Pancreas (tissue), 10 donors: ENCODE measurements at regions not wholly inside any gene's neighbourhood (a gene's known extent, or its start where the extent isn't known, plus 50 kb on each side); places are given as distances from the start of the nearest gene placed in this dataset.
"Not testable (repeated sequence)": the region's sequence is repeated elsewhere in the genome, so short reads cannot be mapped to it uniquely, and the experiment has no call there.

Experiments
- ATAC-seq, 4 donors: fragments of 200-7000 bp; cut with Tn5 transposase; one replicate each; pipeline versions ENCODE4 v1.8.0 to v1.9.1; 2020; ENCODE audit warnings: mild to moderate bottlenecking in 4 of 4, moderate library complexity in 4 of 4
- DNase-seq, 6 donors: peaks; one replicate each; pipeline ENCODE4 v3.0.0-alpha.2; 2020
- FAIRE-seq: peaks from 2 replicates; lab custom pipeline; 2012; peaks lifted over from hg19 to GRCh38; lab: Jason Lieb, UNC
- H3K27ac ChIP-seq, 4 donors: fragments of 200-600 bp; sonication (generic); 1 replicate in 3 of 4; 2 replicates in 1 of 4; pipeline versions ENCODE4 v1.5.0 to v1.8.0; 2020
- H3K27me3 ChIP-seq, 4 donors: fragments of 200-600 bp; one replicate each; pipeline ENCODE4 v1.8.0; 2021
- H3K36me3 ChIP-seq, 3 donors: fragments of 200-600 bp; sonication (generic) in 1 of 3; one replicate each; pipeline versions ENCODE4 v1.5.0 to v1.8.0; 2020 to 2021
- H3K4me1 ChIP-seq, 3 donors: fragments of 200-600 bp; one replicate each; pipeline ENCODE4 v1.8.0; 2021
- H3K4me3 ChIP-seq, 4 donors: fragments of 200-600 bp; sonication (generic) in 2 of 4; one replicate each; pipeline versions ENCODE4 v1.5.0 to v1.8.0; 2020 to 2021
- H3K9me3 ChIP-seq, 4 donors: fragments of 200-600 bp; one replicate each; pipeline ENCODE4 v1.8.0; 2021
- WGBS, 2 donors: extraction: QIAGEN DNeasy Blood & Tissue Kit; methylation state at CpG; one replicate each; pipeline ENCODE4 v1.1.7; 2013; 5-methylcytosine and 5-hydroxymethylcytosine counted together
- intact Hi-C, 3 donors: fragments of 100-400 bp; cut with DNase I; formaldehyde crosslinking; loops; one replicate each; pipeline versions ENCODE4 v1.11.1 to v1.14.2; 2022
- TF ChIP-seq, protein P1 (sequence below), 4 donors: fragments of 200-600 bp; sonication (generic) in 3 of 4; IDR thresholded peaks; one replicate each; pipeline versions ENCODE4 v1.5.0 to v1.8.0; 2021; ENCODE audit warnings: antibody characterized with exemption in 4 of 4
- donor health status: healthy with polysubstance abuse.
- donor health status: DM: no; HTN: no; CAD: no; lungs with moderate emphysema.
- donor health status: DM: no; HTN: no; CAD: no.
- donor health status: control.
- donor health status: control.
- donor health status: Bipolar disorder and iron deficiency.
- donor health status: DM: yes; HTN: yes; CAD: no.
- donor health status: DM: no; HTN: no; CAD: no.
- donor health status: DM: no; HTN: no; CAD: no.
- donor health status: DM: yes; HTN: yes; CAD: no.

DNA sequence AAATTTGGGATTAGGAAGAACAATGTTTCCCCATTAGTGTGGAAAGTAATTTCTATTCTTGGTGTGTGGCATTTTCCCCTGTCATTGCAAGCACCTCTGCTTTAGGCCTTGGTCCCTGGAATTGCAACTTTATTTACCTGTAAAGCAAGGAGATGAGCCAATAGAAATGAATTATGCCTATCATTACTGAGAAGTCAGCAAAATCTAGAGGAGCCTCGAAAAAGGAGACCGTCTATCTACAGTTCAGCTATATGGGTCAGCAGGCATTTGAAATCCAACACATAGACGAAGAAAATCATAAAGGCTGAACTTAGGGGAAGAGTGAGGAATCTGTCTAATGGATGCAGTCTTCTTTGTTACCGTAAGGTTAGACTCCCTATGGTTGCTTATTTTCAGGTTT lies 161.1 kb downstream of the CCDC71L start:
- WGBS, 2 donors, result 90 to 92% methylated on average over 4 of the region's 4 CpGs
- Histone ChIP-seq H3K36me3 (no peaks in the 10 kb centered on the region), H3K9me3 (no peaks in the 10 kb centered on the region), H3K27ac (no peak overlapping the region), H3K4me3 (no peak overlapping the region), H3K4me1 (no peaks in the 10 kb centered on the region), H3K27me3 (no peaks in the 10 kb centered on the region)
- FAIRE-seq, result no peak
- TF ChIP-seq, protein P1, sequence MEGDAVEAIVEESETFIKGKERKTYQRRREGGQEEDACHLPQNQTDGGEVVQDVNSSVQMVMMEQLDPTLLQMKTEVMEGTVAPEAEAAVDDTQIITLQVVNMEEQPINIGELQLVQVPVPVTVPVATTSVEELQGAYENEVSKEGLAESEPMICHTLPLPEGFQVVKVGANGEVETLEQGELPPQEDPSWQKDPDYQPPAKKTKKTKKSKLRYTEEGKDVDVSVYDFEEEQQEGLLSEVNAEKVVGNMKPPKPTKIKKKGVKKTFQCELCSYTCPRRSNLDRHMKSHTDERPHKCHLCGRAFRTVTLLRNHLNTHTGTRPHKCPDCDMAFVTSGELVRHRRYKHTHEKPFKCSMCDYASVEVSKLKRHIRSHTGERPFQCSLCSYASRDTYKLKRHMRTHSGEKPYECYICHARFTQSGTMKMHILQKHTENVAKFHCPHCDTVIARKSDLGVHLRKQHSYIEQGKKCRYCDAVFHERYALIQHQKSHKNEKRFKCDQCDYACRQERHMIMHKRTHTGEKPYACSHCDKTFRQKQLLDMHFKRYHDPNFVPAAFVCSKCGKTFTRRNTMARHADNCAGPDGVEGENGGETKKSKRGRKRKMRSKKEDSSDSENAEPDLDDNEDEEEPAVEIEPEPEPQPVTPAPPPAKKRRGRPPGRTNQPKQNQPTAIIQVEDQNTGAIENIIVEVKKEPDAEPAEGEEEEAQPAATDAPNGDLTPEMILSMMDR (IDR thresholded peaks at IDR 0.05), result no peak
- ATAC-seq, result no peak
- DNase-seq, result no peak
- intact Hi-C loops, result no loop called here

DNA sequence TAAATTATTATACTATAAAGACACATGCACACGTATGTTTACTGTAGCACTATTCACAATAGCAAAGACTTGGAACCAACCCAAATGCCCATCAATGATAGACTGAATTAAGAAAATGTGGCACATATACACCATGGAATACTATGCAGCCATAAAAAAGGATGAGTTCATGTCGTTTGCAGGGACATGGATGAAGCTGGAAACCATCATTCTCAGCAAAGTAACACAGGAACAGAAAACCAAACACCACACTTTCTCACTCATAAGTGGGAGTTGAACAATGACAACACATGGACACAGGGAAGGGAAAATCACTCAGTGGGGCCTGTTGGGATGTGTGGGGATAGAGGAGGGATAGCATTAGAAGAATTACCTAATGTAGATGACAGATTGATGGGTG lies 163.0 kb downstream of the CCDC71L start:
- DNase-seq, H3K36me3 ChIP-seq, H3K27ac ChIP-seq, H3K4me1 ChIP-seq, FAIRE-seq, H3K4me3 ChIP-seq, H3K9me3 ChIP-seq, H3K27me3 ChIP-seq, ATAC-seq, intact Hi-C loops: not testable (repeated sequence)
- WGBS, 2 donors, result 54 to 66% methylated on average over 2 of the region's 2 CpGs

DNA sequence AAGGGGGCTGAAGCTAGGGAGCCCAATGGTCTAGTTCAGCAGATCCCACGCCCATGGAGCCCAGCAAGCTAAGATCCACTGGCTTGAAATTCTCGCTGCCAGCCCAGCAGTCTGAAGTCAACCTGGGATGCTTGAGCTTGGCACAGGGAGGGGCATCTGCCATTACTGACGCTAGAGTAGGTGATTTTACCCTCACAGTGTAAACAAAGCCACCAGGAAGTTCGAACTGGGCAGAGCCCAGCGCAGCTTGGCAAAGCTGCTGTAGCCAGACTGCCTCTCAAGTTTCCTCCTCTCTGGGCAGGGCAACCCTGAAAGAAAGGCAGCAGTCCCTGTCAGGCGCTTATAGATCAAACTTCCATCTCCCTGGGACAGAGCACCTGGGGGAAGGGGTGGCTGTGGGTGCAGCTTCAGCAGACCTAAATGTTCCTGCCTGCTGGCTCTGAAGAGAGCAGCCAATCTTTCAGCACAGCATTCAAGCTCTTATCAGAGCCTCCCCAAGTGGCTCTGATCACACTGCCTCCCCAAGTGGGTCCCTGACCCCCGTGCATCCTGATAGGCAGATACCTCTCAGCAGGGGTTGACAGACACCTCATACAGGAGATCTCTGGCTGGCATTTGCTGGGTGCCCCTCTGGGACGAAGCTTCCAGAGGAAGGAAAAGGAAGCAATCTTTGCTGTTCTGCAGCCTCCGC lies 167.8 kb downstream of the CCDC71L start:
- H3K27ac ChIP-seq, result peak overlapping the region in 2 of 4 donors; percentile 37 to 48
- H3K4me3 ChIP-seq, result no peak overlapping the region
- WGBS, 2 donors, result 46 to 56% methylated on average over 9 of the region's 9 CpGs
- TF ChIP-seq, protein P1 (IDR thresholded peaks at IDR 0.05), result no peak
- H3K4me1 ChIP-seq, result no peaks in the 10 kb centered on the region
- DNase-seq, result peak in 5 of 6 donors; percentile 9 to 40 (median 21)
- peak in 2 of 4 donors; percentile 48 to 58 for ATAC-seq
- no peak for FAIRE-seq
- H3K9me3 ChIP-seq, result no peaks in the 10 kb centered on the region
- no peaks in the 10 kb centered on the region for H3K27me3 ChIP-seq
- H3K36me3 ChIP-seq, result no peaks in the 10 kb centered on the region
- intact Hi-C loops, result no loop called here

DNA sequence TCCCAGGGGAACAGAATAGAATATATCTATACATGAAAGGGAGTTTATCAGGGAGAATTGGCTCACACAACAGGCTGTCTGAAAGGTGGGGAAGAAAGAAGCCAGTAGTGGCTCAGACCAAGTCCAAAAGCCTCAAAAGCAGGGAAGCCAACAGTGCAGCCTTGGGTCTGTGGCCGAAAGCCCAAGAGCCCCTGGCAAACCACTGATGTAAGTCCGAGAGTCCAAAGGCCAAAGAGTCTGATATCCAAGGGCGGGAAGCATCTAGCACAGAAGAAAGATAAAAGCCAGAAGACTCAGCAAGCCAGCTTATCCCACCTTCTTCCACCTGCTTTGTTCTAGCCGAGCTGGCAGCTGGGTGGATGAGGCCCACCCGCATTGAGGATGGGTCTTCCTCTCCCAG lies 172.5 kb downstream of the CCDC71L start:
- ATAC-seq, result no peak
- TF ChIP-seq, protein P1 (IDR thresholded peaks at IDR 0.05), result no peak
- 71 to 84% methylated on average over 5 of the region's 5 CpGs for WGBS, 2 donors

DNA sequence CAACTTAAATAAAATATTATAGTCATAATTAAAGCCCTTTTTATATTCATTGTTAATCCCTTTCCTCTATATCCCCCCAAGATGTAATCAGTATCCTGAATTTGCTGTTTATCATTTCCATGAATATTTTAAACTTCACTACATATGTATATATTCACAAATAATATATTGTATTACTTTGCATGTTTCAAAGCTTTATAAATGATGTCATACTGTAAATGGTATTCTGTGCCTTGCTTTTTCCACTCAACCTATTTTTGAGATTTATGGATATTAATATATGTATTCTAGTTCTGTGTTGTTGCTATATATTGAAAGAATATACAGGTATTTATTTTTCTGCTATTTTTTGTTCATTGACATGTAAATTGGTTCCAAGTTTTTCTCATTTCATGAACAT lies 173.1 kb downstream of the CCDC71L start:
- TF ChIP-seq, protein P1 (IDR thresholded peaks at IDR 0.05), result no peak
- intact Hi-C loops, result no loop called here
- Histone ChIP-seq H3K4me1 (peaks cover 0 to 12% (median 0%) of the 10 kb centered on the region in 3 donors), H3K36me3 (no peaks in the 10 kb centered on the region), H3K27me3 (no peaks in the 10 kb centered on the region), H3K4me3 (no peak overlapping the region), H3K9me3 (no peaks in the 10 kb centered on the region), H3K27ac (no peak overlapping the region)
- DNase-seq (no peak), FAIRE-seq (no peak), ATAC-seq (no peak)

More for the DNA sequence above, 172.5 kb downstream of the CCDC71L start:
- Histone ChIP-seq H3K36me3 (no peaks in the 10 kb centered on the region), H3K4me1 (peaks cover 0 to 12% (median 0%) of the 10 kb centered on the region in 3 donors), H3K27ac (no peak overlapping the region), H3K27me3 (no peaks in the 10 kb centered on the region), H3K9me3 (no peaks in the 10 kb centered on the region), H3K4me3 (no peak overlapping the region)
- intact Hi-C loops, result no loop called here
- DNase-seq (no peak), FAIRE-seq (no peak)
